NCI-H2107 (cell line): ENCODE measurements at regions not wholly inside any gene's neighbourhood (a gene's known extent, or its start where the extent isn't known, plus 50 kb on each side); places are given as distances from the start of the nearest gene placed in this dataset.

ENCODE experiments used
- DNase-seq: peaks from one replicate; lab custom pipeline; 2025; lab: John Stamatoyannopoulos, UW

GRCh38 chr3:34183114-34183513, 384.7 kb downstream of the PDCD6IP start:
- no peak for DNase-seq

- peak; percentile 32 for DNase-seq
Measured at GRCh38 chr3:34183611-34184340, 385.3 kb downstream of the PDCD6IP start.

GRCh38 chr3:34185301-34185700, 386.9 kb downstream of the PDCD6IP start:
- no peak for DNase-seq

GRCh38 chr3:34189133-34189532, 390.7 kb downstream of the PDCD6IP start:
- DNase-seq, result no peak

GRCh38 chr3:34196914-34197313, 398.5 kb downstream of the PDCD6IP start:
- no peak for DNase-seq

GRCh38 chr3:34198309-34198708, 399.9 kb downstream of the PDCD6IP start:
- no peak for DNase-seq

GRCh38 chr3:34200576-34200975, 402.1 kb downstream of the PDCD6IP start:
- no peak for DNase-seq

- DNase-seq, result no peak
Measured at GRCh38 chr3:34202975-34203374, 404.5 kb downstream of the PDCD6IP start.

- no peak for DNase-seq
Measured at GRCh38 chr3:34203386-34203785, 405.0 kb downstream of the PDCD6IP start.

- no peak for DNase-seq
Measured at GRCh38 chr3:34207002-34207401, 408.6 kb downstream of the PDCD6IP start.

- no peak for DNase-seq
Measured at GRCh38 chr3:34207806-34208205, 409.4 kb downstream of the PDCD6IP start.

- no peak for DNase-seq
Measured at GRCh38 chr3:34212175-34212574, 413.7 kb downstream of the PDCD6IP start.

GRCh38 chr3:34212656-34213055, 414.2 kb downstream of the PDCD6IP start:
- DNase-seq, result no peak

- no peak for DNase-seq
Measured at GRCh38 chr3:34213478-34213877, 415.0 kb downstream of the PDCD6IP start.

- no peak for DNase-seq
Measured at GRCh38 chr3:34216711-34217335, 418.4 kb downstream of the PDCD6IP start.

- no peak for DNase-seq
Measured at GRCh38 chr3:34218706-34219385, 420.4 kb downstream of the PDCD6IP start.

GRCh38 chr3:34219556-34219955, 421.1 kb downstream of the PDCD6IP start:
- DNase-seq, result no peak

GRCh38 chr3:34225821-34226366, 427.5 kb downstream of the PDCD6IP start:
- DNase-seq, result no peak

- no peak for DNase-seq
Measured at GRCh38 chr3:34229876-34230275, 431.4 kb downstream of the PDCD6IP start.

- DNase-seq, result no peak
Measured at GRCh38 chr3:34235096-34235495, 436.7 kb downstream of the PDCD6IP start.

- DNase-seq, result no peak
Measured at GRCh38 chr3:34237946-34238345, 439.5 kb downstream of the PDCD6IP start.

GRCh38 chr3:34238407-34238806, 440.0 kb downstream of the PDCD6IP start:
- DNase-seq, result no peak

GRCh38 chr3:34239287-34239686, 440.9 kb downstream of the PDCD6IP start:
- no peak for DNase-seq
